Head of caudate nucleus (tissue), 42 donors: ENCODE measurements at regions not wholly inside any gene's neighbourhood (a gene's known extent, or its start where the extent isn't known, plus 50 kb on each side); places are given as distances from the start of the nearest gene placed in this dataset.
"Not testable (repeated sequence)": the region's sequence is repeated elsewhere in the genome, so short reads cannot be mapped to it uniquely, and the experiment has no call there.

ENCODE experiments used
- DNase-seq, 42 donors: peaks; one replicate each; pipeline versions ENCODE4 v3.0.0 to v3.0.0-alpha.2; 2020 to 2021; ENCODE audit warnings: mixed read lengths in 7 of 42
- intact Hi-C: fragments of 100-400 bp; cut with DNase I; formaldehyde crosslinking; loops from one replicate; pipeline ENCODE4 v1.15.0; 2022

DNA sequence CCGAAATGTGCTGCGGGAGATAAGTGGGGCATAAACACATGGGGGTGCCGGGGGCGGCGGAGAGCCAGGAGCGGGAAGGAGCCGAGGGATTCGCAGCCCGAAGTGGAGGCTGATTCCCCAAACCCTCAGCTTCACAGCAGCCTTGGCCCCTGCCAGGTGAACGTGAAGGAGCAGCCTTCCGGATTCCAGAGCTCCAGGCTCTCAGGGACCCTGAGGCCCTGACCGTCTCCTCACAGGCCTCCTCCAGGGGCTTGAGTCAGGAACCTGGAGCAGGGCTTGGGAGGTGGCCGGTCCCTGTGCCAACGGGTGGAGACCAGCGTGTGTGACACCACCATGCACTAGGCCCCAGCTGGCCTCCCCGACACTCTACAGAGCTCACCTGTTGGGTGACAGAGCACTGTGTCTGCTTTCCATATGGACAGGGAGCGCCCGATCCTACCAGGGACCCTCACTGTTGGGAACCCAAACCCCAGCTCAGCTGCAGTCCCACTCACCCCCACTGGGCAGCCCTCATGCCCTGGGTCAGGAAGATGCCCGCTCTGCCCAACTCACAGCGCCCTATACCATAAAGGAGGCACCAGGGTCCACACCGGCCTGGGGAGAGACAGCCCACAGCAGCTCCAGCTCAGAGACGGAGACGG, 117.6 kb upstream of the OTOS start:
- intact Hi-C loops = no loop called here
- peak in 15 of 42 donors; percentile 18 to 76 (median 56) for DNase-seq

DNA sequence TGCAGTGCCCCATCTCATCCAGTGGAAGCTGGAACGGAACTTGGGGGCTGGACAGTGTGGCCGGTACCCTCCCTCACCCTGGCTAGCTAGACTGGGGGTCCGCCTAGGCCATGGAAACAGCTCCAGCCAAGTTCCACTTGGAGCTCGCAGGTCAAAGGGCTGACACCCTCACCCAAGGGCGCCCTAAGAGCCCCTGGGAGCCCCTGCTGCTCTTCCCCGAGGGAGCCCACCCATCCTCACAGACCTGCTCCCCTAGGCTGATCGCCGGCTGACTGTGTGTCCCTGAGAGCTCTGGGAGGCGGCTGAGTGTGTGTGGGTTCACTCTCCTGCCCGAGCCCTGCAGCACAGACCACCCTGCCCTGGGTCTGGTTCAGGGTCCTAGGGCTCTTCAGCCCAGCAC, 118.2 kb upstream of the OTOS start:
- intact Hi-C loops = no loop called here
- DNase-seq = no peak

DNA sequence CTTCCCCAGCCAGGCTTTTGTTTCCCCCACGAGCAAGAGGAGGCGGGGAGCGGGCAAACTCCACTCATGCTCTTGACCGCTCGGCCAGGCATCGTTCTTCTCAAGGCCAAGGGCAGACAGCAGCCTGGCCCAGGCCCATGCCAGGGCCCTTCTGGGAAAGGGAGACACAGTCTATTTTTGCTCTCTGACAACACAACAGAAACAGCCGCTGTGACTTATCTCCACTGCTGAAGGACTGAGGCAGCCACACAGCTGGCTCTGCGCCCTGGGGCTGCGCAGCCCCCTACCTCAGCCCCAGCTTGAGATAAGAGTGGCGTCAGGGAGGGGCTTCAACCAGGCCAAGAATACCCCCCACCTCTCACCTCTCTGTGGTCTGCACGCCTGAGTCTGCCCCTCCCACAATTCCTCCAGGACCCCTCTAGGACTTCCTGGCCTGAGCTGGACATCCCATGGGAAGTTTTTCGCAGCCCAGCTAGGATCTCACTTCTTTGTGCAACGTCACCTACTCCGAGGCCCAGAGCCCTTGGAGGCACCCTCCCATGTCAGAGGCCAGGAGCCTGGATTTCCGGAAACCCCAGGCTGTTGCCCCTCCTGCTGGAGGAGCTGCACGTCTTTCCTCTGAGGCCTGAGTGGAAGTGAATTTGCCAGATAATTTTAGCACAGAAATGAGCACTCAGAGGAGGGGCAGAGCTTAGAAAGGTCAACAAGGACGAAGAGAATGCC, 118.9 kb upstream of the OTOS start:
- intact Hi-C loops = no loop called here

DNA sequence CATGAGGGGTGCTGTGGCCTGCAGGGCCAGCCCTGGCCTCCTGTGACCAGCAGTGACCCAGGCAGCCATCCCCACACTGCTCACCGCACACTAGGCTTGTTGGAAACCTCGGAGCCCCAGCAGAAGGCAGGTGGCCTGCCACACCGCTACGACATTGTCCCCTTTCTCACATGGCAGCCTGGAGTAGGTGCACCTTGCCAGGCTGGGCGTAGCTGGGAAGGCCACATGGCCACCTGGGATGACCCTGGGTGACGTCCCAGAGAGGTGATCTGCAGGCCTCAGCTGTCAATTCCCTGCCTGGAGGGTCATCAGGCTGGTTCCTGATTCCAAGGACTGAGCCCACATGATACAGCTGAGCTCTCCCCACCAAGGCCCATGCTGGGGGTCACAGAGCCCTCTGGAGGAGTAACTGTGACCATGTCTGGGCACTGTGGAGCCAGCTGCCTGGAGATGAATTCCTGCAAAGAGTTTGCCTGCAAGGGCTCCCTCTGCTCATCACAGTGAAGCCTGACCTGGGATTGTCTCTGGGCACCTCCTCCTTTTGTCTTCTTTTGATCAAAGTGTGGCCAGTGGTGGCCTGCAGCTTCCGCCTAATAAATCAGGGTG, 119.6 kb upstream of the OTOS start:
- intact Hi-C loops = no loop called here
- DNase-seq = peak in 1 of 42 donors; percentile 14

More for the DNA sequence above, 118.9 kb upstream of the OTOS start:
- peak in 6 of 42 donors; percentile 9 to 76 (median 59) for DNase-seq

DNA sequence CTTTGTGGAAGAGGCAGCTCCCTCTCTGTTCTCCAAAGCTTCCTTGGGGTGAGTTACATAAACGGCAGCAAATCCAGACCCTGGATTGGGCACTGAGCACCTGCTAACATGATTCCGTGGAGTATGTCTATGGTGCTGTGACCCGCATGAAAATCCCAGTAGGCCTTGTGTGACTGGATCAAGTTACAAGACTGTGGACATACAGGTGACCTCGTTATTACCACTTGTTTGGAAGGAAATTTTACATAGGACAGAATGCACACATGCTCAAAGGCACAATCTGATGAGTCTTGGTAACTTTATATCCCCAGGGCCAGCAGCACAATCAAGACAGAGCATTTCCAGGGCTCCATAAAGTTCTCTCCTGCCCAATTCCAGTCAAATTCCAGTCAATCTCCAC, 120.2 kb upstream of the OTOS start:
- DNase-seq = no peak
- intact Hi-C loops = no loop called here

DNA sequence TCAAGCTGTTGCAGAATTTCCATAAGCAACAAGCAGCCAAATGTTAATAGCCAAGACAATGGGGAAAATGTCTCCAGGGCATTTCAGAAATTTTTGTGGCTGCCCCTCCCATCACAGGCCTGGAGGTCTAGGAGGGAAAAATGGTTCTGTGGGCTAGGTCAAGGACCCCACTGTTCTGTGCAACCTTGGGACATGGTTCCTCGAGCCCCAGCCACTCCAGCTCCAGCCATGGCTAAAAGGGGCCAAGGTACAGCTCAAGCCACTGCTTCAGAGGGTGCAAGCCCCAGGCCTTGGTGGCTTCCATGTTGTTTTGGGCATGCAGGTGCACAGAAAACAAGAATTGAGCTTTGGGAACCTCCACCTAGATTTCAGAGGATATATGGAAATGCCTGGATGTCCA, 122.1 kb upstream of the OTOS start:
- DNase-seq, intact Hi-C loops: not testable (repeated sequence)

DNA sequence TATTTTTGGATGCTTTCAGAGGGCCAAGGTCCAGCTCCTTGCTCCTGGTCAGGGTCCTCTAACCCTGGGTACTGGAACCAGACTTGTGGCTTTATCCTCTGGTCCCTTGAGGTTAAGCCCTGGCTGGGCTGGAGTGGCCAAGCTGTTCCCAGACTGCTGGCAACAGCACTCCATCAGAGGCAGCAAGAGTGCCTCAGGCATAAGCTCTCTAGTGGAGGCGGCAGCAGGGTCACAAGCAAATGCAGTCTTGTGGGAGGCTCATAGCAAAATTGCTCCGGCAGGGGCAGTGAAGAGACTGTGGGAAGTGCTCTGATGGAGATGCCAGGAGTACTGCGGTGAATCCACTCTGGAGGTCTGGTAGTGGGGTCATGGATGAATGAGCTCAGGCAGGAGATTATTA, 128.9 kb upstream of the OTOS start:
- no peak for DNase-seq

DNA sequence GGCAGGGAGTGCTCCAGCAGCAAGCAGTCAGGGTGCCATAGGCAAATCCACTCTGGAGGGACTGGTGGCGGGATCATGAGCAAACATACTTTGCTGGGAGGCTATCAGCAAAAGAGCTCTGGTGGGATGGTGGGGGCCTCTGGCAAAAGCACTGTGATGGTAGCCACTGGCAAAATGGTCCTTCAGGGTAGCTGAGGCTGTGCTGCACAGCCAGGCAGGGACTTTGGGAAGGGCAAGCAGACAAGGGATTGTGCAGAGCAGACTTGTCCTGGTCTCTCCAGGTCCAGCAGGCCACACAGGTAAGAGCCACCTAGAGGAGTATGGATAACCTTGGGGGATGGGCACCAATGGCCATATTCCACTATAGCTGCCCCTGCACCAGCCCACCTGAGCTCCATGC, 129.4 kb upstream of the OTOS start:
- intact Hi-C loops = no loop called here
- DNase-seq = no peak

More for the DNA sequence above, 128.9 kb upstream of the OTOS start:
- intact Hi-C loops = no loop called here

DNA sequence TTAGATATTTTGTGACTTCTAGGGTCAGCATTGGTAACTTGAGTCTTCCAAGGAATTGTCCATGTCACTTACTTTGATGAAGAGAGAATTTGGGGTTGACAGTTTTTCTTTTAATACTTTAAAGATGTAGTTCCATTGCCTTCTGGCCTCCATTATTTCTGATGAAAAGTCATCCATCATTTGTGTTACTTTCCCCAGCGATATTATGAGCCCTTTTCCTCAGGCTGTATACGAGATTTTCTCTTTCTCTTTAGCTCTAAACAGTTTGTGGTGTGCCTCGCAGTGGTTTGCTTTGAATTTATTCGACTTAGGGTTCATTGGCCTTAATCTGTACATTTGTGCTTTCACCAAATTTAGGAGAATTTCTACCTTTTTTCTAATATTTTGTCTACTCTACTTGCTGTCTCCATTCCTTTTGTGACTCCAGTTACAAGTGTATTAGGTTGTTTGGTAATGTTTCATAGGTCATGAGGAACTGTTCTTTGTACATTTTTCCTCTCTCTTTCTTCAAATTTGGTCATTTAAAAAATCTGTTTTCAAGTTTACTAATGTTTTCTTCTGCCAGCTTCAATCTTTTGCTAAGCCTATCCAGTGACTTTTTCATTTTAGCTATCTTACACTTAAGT, 131.4 kb upstream of the OTOS start:
- no peak for DNase-seq
- intact Hi-C loops = no loop called here

DNA sequence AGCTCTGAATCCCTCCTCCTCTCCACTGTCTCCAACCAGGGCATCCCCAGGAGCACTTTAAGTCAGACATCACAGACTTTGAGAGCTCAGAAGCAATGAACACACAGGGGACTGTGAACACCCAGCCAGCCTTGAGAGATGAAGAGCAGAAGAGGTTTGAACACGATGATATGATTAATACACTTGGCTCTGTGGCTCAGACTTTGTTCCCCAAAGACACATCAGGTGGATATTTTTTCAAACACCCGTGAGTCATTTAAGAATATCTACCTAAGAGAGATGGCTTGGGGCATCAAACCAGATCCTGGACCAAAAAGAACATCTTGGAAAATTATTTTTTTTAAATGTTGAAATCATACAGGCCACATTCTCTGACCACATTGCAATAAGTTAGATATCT, 134.9 kb upstream of the OTOS start:
- no peak for DNase-seq
- intact Hi-C loops = no loop called here

DNA sequence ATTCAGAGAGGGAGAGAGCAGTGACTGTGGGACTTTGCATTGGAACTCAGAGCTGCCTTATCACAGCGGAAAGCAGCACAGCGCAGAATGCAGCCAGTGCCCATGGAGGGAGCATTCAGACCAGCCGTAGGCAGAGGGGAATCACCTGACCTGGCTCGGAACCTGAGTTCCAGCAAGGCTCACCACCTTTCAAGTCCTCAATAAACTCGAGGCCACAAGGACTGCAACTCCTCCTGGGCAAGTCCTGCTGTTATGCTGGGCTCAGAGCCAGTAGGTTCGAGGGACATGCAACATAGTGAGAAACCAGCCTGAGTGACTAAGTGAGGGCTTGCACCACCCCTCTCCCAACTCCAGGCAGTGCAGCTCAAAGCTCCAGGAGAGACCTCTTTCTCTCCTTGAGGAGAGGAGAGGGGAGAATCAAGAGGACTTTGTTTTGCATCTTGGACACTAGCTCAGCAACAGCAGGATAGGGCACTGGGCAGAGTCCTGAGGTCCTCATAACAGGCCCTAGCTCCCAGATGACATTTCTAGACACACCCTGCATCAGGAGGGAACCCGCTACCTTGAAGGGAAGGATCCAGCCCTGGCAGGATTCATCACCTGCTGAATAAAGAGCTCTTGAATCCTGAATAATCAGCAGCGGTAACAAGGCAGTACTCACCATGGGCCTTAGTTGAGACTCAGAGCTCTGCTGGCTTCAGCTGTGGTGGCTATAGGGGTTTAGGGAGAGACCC, 136.8 kb upstream of the OTOS start:
- intact Hi-C loops = no loop called here
- DNase-seq = peak in 2 of 42 donors; percentile 11 to 38

DNA sequence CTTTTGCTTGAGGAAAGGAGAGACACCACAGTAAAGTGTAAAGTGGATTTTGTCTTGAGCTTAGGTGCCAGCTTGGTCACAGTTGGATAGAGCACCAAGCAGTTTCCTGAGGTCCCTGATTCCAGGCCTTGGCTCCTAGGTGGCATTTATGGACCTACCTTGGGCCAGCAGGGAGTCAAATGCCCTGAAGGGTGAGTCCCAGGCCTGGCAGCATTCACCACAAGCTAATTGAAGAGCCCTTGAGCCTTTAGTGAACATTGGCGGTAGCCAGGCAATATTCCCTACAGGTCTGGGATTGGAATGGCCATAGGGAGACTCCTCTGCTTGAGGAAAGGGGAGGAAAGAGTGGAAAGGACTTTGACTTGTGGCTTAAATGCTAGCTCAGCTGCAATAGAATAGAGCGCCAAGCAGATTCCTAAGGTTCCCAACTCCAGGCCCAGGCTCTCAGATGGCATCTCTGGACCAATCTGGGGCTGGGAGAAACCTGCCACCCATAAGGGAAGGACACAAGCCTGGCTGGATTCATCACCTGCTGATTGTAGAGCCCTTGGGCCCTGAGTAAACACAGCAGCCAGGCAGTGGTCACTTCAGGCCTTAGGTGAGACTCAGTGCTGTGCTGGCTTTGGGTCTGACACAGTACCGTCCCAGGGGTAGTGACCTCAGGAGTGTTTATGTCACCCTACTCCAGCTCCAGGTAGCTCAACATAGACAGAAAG, 137.5 kb upstream of the OTOS start:
- intact Hi-C loops = no loop called here
- DNase-seq = no peak

DNA sequence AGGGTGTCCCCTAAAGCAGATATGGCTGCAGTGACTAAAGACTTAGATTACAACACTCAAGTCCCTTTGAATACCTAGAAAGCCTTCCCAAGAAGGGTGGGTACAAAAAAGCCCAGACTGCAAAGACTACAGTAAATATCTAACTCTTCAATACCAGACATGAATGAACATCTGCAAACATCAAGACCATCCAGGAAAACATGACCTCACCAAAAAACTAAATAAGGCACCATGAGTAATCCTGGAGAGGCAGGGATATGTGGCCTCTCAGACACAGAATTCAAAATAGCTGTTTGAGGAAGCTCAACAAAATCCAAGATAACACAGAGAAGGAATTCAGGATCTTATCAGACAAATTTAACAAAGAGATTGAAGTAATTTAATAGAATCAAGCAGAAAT, 138.2 kb upstream of the OTOS start:
- intact Hi-C loops = no loop called here

DNA sequence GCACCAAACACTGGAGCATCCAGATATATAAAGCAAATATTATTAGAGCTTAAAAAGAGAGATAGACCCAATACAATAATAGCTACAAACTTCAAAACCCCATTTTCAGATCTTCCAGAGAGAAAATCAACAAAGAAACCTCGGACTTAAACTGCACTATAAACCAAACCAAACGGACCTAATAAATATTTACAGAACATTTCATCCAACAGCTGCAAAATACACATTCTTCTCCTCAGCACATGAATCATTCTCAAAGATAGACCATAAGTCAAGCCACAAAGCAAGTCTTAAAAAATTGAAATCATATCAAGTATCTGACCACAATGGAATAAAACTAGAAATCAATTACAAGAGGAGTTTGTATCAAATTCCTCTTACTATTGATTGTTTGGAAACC, 140.2 kb upstream of the OTOS start:
- intact Hi-C loops = no loop called here
- DNase-seq = no peak

More for the DNA sequence above, 138.2 kb upstream of the OTOS start:
- no peak for DNase-seq

DNA sequence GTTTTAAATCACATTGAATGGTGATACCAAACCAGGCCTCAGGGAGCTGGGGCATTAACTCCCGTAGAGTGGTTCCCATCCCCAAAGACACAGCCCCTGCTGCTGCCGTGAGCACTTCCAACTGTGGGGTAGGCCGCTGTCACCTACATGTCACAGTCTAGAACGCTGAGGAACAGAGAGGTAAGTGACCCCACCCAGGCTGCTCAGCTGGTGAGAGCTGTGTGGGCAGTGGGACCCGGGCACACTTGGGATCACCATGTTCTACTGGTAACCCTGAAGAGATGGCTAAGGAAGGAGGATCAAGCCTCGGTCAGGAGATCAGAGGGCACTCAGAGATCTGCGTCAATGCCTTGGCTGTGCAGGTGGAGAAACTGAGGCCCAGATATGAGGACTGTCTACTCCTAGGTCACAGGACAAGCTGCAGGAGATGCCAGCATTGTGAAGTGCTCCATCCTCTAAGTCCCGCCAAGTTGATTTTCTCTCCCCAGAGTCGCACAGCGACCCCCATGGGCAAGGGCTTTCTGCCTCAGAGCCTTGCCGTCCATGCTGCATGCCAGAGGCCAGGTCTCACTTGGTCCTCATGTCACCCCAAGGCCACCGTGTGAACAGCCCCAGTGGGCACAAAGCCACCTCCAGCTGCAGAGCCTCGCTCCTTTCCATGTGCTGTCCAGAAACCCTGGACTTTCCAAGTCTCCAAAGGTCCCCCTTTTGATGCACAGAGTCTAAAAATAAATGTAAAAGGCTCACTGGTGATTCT, 144.2 kb upstream of the OTOS start:
- no peak for DNase-seq
- intact Hi-C loops = no loop called here

DNA sequence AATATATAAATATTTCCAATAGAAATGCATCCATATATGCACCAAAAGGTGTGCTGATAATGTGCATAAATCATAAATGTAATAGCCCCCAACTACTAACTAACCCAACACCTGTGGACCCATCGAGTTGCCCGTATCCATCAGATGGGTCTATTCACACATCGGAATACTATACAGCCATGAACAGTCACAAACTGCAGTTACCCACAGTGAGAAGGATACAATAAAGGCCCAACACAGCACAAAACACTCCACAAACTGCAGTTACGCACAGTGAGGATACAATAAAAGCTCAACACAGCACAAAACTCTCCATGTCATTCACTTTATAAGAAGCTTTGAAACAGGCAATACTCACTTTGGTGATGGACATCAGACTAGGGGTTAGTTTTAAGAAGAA, 145.3 kb upstream of the OTOS start:
- intact Hi-C loops = no loop called here
- no peak for DNase-seq

DNA sequence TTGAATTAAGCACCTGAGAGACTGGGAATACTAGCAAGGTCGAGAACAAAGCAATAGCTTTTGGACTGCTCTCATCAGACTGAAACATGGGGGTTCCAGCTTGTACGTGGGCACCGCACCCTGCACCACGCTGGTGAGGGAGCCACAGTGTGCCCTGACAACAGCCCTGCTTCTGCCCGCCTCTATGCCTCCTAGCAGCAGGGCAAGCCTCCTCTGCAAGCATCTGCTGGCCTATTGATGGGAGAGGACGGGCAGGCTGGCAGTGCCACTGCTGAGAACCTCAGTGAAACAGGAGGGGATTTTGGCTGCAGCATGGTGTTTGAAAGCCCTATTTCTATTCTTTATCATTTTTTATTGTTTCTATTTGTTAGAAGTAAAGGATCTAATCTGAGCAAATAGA, 146.1 kb upstream of the OTOS start:
- peak in 28 of 42 donors; percentile 22 to 72 (median 50) for DNase-seq
- intact Hi-C loops = no loop called here

DNA sequence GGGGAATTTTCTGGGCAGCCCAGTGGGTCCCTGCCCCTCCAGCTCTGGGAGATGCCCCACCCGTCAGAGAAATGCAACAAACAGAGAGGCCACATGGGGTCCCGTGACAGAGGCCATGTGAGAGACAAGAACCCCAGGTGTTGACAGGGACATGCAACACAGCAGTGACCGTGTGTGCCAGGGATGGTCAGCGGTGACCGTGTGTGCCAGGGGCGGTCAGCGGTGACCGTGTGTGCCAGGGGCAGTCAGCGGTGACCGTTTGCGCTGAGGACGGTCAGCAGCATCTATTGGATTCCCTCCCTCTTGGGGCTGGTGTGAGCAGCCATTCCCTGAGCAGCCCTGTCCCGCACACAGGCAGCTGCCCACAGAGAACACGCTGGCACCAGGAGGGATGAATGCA, 146.6 kb upstream of the OTOS start:
- DNase-seq = peak in 11 of 42 donors; percentile 16 to 62 (median 46)
- intact Hi-C loops = no loop called here
